GM12878 (cell line): ENCODE measurements at regions not wholly inside any gene's neighbourhood (a gene's known extent, or its start where the extent isn't known, plus 50 kb on each side); places are given as distances from the start of the nearest gene placed in this dataset.

ENCODE experiments used
- ATAC-seq: fragments of 200-7000 bp; cut with Tn5 transposase; 3 replicates; pipeline ENCODE4 v1.9.1; 2020; ENCODE audit warnings: mild to moderate bottlenecking, moderate library complexity
- BruUV-seq: library from RNA; stranded (reverse); fragments of 400-500 nt; replicated peaks from 2 replicates; lab custom pipeline; 2021; lab: Mats Ljungman, UMichigan
- CTCF ChIA-PET: fragments of 300-600 bp; sonication (Branson Sonifier 250); formaldehyde crosslinking; extraction: SDS; loops from one replicate; lab custom pipeline; 2021; ENCODE audit warnings: inconsistent platforms; lab: Yijun Ruan, JAX
- POLR2A ChIA-PET: fragments of 350-600 bp; formaldehyde crosslinking; extraction: SDS; loops from one replicate; lab custom pipeline; 2021; ENCODE audit warnings: inconsistent platforms; lab: Charles Lee
- RAD21 ChIA-PET: fragments of 300-600 bp; sonication (Branson Sonifier 250); formaldehyde crosslinking; loops from one replicate; lab custom pipeline; 2023; ENCODE audit warnings: antibody characterized with exemption; ENCODE audit not compliant: unreplicated experiment; lab: Charles Lee
- SMC1A ChIA-PET: fragments of 300-600 bp; sonication (Branson Sonifier 250); formaldehyde crosslinking; loops from one replicate; lab custom pipeline; 2023; ENCODE audit not compliant: unreplicated experiment, uncharacterized antibody; lab: Charles Lee
- DNase-seq: peaks from one replicate; pipeline ENCODE4 v3.0.0-alpha.2; 2011; ENCODE audit warnings: low read depth, low spot score
- FAIRE-seq: peaks from 3 replicates; lab custom pipeline; 2011; peaks lifted over from hg19 to GRCh38; lab: Jason Lieb, UNC
- H2AFZ ChIP-seq: 2 replicates; pipeline ENCODE4 v1.6.0; 2011; ENCODE audit warnings: low read depth, low read length, control low read depth; ENCODE audit not compliant: control insufficient read depth
- H3K27ac ChIP-seq: 2 replicates; pipeline ENCODE4 v1.5.1; 2011; ENCODE audit warnings: control low read depth; ENCODE audit not compliant: control insufficient read depth, insufficient read depth
- H3K27me3 ChIP-seq, 2 experiments: replicated peaks in 1 of 2; 2 replicates each; pipeline versions ENCODE4 v1.6.0 to v1.6.1; 2011; ENCODE audit warnings: low read length in 1 of 2; ENCODE audit not compliant: control insufficient read depth in 2 of 2, insufficient read depth in 2 of 2
- H3K36me3 ChIP-seq, 2 experiments: 2 replicates each; pipeline ENCODE4 v1.5.1; 2011; ENCODE audit warnings: low read length in 1 of 2; ENCODE audit not compliant: control insufficient read depth in 2 of 2, insufficient read depth in 2 of 2
- H3K4me1 ChIP-seq: 2 replicates; pipeline ENCODE4 v1.6.1; 2011; ENCODE audit warnings: mild to moderate bottlenecking, low read length, moderate library complexity, mixed read lengths; ENCODE audit not compliant: control insufficient read depth, insufficient read depth
- H3K4me2 ChIP-seq: 2 replicates; pipeline ENCODE4 v1.6.0; 2011; ENCODE audit warnings: control low read depth; ENCODE audit not compliant: control insufficient read depth, insufficient read depth
- H3K4me3 ChIP-seq: fragments of 200-600 bp; sonication (generic); 2 replicates; pipeline ENCODE4 v1.5.1; 2016
- H3K79me2 ChIP-seq: 2 replicates; pipeline ENCODE4 v1.6.0; 2011; ENCODE audit warnings: low read length; ENCODE audit not compliant: control insufficient read depth, insufficient read depth
- H3K9ac ChIP-seq: 2 replicates; pipeline ENCODE4 v1.8.0; 2011; ENCODE audit warnings: low read length, control low read depth, mixed read lengths; ENCODE audit not compliant: control insufficient read depth, insufficient read depth
- H3K9me3 ChIP-seq: replicated peaks from 3 replicates; pipeline ENCODE4 v1.5.1; 2011; ENCODE audit warnings: mild to moderate bottlenecking, low read length; ENCODE audit not compliant: control insufficient read depth, insufficient read depth
- H4K20me1 ChIP-seq: 2 replicates; pipeline ENCODE4 v1.6.0; 2011; ENCODE audit not compliant: control insufficient read depth, insufficient read depth
- ELK1 ChIP-seq: IDR thresholded peaks from 2 replicates; pipeline ENCODE4 v1.6.1; 2012; ENCODE audit warnings: low read depth, low read length, improper control_type of control experiment
- EP300 ChIP-seq, 2 experiments: fragments of 150-350 bp in 1 of 2; IDR thresholded peaks; 2 replicates each; pipeline ENCODE4 v1.6.1; 2011 to 2012; ENCODE audit warnings: low read depth in 2 of 2, low read length in 2 of 2, borderline replicate concordance in 1 of 2, improper control_type of control experiment in 1 of 2, inconsistent platforms in 1 of 2; ENCODE audit not compliant: control insufficient read depth in 1 of 2
- IRF5 ChIP-seq: fragments of 450-650 bp; IDR thresholded peaks from 2 replicates; pipeline ENCODE4 v1.6.1; 2017; ENCODE audit warnings: borderline replicate concordance
- MEF2B ChIP-seq: fragments of 450-650 bp; IDR thresholded peaks from 2 replicates; pipeline ENCODE4 v1.6.1; 2018; ENCODE audit warnings: mild to moderate bottlenecking, moderate library complexity; ENCODE audit not compliant: partially characterized antibody, poor library complexity, severe bottlenecking
- MTA3 ChIP-seq: IDR thresholded peaks from 2 replicates; pipeline ENCODE4 v1.6.1; 2012; ENCODE audit warnings: low read length, inconsistent platforms, borderline replicate concordance
- RBBP5 ChIP-seq: fragments of 200-600 bp; sonication (generic); conservative IDR thresholded peaks from 2 replicates; pipeline ENCODE4 v1.6.1; 2016
- RELB ChIP-seq: fragments of 450-650 bp; IDR thresholded peaks from 2 replicates; pipeline ENCODE4 v1.6.1; 2017; ENCODE audit warnings: low read depth, mild to moderate bottlenecking, moderate library complexity
- SMARCA5 ChIP-seq: fragments of 450-650 bp; IDR thresholded peaks from 2 replicates; pipeline ENCODE4 v1.6.1; 2017; ENCODE audit warnings: mild to moderate bottlenecking
- SREBF2 ChIP-seq: IDR thresholded peaks from 2 replicates; pipeline ENCODE4 v1.6.1; 2012; ENCODE audit warnings: mild to moderate bottlenecking, low read length
- ZNF24 ChIP-seq: fragments of 450-650 bp; IDR thresholded peaks from 2 replicates; pipeline ENCODE4 v1.6.1; 2017; ENCODE audit warnings: antibody characterized with exemption, mild to moderate bottlenecking
- ZSCAN29 ChIP-seq: fragments of 450-650 bp; IDR thresholded peaks from 2 replicates; pipeline ENCODE4 v1.6.1; 2017; ENCODE audit warnings: mild to moderate bottlenecking, moderate library complexity
- WGBS: methylation state at CpG from one replicate; pipeline ENCODE4 v1.1.6; 2016; ENCODE audit warnings: low lambda C conversion rate; ENCODE audit not compliant: insufficient replicate concordance, insufficient coverage; ENCODE audit errors: missing lambda C conversion rate; 5-methylcytosine and 5-hydroxymethylcytosine counted together
- in situ Hi-C: fragments of 300-500 bp; cut with MboI; formaldehyde crosslinking; loops from 9 replicates; pipeline ENCODE4 v1.14.3; 2018; ENCODE audit warnings: mixed read lengths
- intact Hi-C: fragments of 100-400 bp; cut with micrococcal nuclease; formaldehyde crosslinking; loops from one replicate; pipeline ENCODE4 v1.14.2; 2022; ENCODE audit not compliant: unreplicated experiment

GRCh38 chr10:5587151-5588079 is 62.7 kb downstream of the CALML3 start:
- Histone ChIP-seq H3K9ac (no peak overlapping the region), H4K20me1 (no peaks in the 10 kb centered on the region), H3K4me2 (no peak overlapping the region), H3K4me3 (no peak overlapping the region), H3K79me2 (no peaks in the 10 kb centered on the region), H3K9me3 (peaks cover 6% of the 10 kb centered on the region; the same call in 2 of the 3 replicates), H3K27ac (no peak overlapping the region), H2AFZ (no peak overlapping the region), H3K27me3 (peaks cover 1 to 5% of the 10 kb centered on the region in 2 experiments; a peak in 2 of 4 replicates), H3K36me3 (no peaks in the 10 kb centered on the region), H3K4me1 (peaks cover 33% of the 10 kb centered on the region)
- BruUV-seq = no TSS peak
- FAIRE-seq = no peak
- intact Hi-C loops = no loop called here
- RAD21 ChIA-PET = no interaction called here
- no peak for ATAC-seq
- CTCF ChIA-PET = interaction anchor here (0.7 kb wide), 1 partner anchor 387 kb away, joined by 3 read pairs; no protein-coding TSS in a partner anchor
- 43% methylated on average over 25 of the region's 25 CpGs for WGBS
- no peak for TF ChIP-seq RELB
- SMC1A ChIA-PET = no interaction called here
- POLR2A ChIA-PET = no interaction called here
- no peak for DNase-seq
- in situ Hi-C loops = no loop called here

GRCh38 chr10:5588080-5588453 is 63.3 kb downstream of the CALML3 start:
- Histone ChIP-seq H3K27me3 (peaks cover 3 to 5% of the 10 kb centered on the region in 2 experiments; a peak in 2 of 4 replicates), H3K27ac (no peak overlapping the region), H2AFZ (no peak overlapping the region), H3K4me2 (no peak overlapping the region), H3K79me2 (no peaks in the 10 kb centered on the region), H3K9me3 (peaks cover 6% of the 10 kb centered on the region; the same call in 2 of the 3 replicates), H3K9ac (no peak overlapping the region), H3K4me1 (peaks cover 26% of the 10 kb centered on the region), H4K20me1 (no peaks in the 10 kb centered on the region), H3K4me3 (no peak overlapping the region), H3K36me3 (no peaks in the 10 kb centered on the region)
- ChIA-PET RAD21 (no interaction called here), CTCF (no interaction called here), SMC1A (no interaction called here), POLR2A (no interaction called here)
- BruUV-seq = no TSS peak
- 14% methylated on average over 6 of the region's 6 CpGs for WGBS
- no peak for FAIRE-seq
- in situ Hi-C loops = no loop called here
- intact Hi-C loops = no loop called here
- ATAC-seq = no peak
- DNase-seq = no peak
- TF ChIP-seq MTA3 = no peak
- TF ChIP-seq SMARCA5 = no peak
- no peak for TF ChIP-seq MEF2B
- no peak for TF ChIP-seq ZSCAN29
- no peak for TF ChIP-seq IRF5
- TF ChIP-seq RBBP5 = no peak
- no peak for TF ChIP-seq ZNF24
- TF ChIP-seq EP300 (IDR thresholded peaks at IDR 0.05; ENCODE audit: borderline replicate concordance in 1 of 2, control insufficient read depth in 1 of 2, low read depth in 2 of 2, low read length in 2 of 2) = no peak
- TF ChIP-seq ELK1 = no peak
- TF ChIP-seq SREBF2 = no peak
